ENCODE measurements at regions not wholly inside any gene's neighbourhood (a gene's known extent, or its start where the extent isn't known, plus 50 kb on each side); places are given as distances from the start of the nearest gene placed in this dataset.

DNA sequence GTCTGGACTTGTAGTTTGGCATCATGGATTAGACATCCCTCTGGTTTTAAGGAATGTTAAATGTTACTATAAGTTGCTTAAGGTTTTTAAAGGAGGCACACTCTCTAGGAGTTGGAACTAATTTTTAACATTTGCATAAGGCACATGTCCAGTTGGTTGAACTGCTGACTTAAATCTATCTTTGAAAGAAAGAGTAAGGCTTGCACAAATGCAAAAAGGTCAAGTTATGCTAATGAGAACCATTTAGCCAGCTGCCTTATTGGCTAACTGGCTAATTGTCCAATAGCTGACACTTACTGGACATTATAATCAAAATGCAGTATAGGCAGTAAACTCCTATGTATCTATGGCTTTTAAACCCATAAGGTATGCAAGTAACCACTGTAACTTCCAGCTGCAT is 206.1 kb upstream of the TTC29 start:
- TF ChIP-seq, protein P1, sequence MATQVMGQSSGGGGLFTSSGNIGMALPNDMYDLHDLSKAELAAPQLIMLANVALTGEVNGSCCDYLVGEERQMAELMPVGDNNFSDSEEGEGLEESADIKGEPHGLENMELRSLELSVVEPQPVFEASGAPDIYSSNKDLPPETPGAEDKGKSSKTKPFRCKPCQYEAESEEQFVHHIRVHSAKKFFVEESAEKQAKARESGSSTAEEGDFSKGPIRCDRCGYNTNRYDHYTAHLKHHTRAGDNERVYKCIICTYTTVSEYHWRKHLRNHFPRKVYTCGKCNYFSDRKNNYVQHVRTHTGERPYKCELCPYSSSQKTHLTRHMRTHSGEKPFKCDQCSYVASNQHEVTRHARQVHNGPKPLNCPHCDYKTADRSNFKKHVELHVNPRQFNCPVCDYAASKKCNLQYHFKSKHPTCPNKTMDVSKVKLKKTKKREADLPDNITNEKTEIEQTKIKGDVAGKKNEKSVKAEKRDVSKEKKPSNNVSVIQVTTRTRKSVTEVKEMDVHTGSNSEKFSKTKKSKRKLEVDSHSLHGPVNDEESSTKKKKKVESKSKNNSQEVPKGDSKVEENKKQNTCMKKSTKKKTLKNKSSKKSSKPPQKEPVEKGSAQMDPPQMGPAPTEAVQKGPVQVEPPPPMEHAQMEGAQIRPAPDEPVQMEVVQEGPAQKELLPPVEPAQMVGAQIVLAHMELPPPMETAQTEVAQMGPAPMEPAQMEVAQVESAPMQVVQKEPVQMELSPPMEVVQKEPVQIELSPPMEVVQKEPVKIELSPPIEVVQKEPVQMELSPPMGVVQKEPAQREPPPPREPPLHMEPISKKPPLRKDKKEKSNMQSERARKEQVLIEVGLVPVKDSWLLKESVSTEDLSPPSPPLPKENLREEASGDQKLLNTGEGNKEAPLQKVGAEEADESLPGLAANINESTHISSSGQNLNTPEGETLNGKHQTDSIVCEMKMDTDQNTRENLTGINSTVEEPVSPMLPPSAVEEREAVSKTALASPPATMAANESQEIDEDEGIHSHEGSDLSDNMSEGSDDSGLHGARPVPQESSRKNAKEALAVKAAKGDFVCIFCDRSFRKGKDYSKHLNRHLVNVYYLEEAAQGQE (IDR thresholded peaks at IDR 0.05; ENCODE audit: borderline replicate concordance) = no peak
- TF ChIP-seq, protein P1 (CRISPR knock-in tag; IDR thresholded peaks at IDR 0.05; ENCODE audit: low read depth) = no peak
- TF ChIP-seq MYC (IDR thresholded peaks at IDR 0.05; ENCODE audit: low read depth, low read length) = no peak
- no peak for TF ChIP-seq MYC (CRISPR knock-in tag; IDR thresholded peaks at IDR 0.05; ENCODE audit: borderline replicate concordance, low read depth)
- no peak for TF ChIP-seq NUFIP1 (IDR thresholded peaks at IDR 0.05; ENCODE audit: partially characterized antibody)
